ENCODE measurements at regions not wholly inside any gene's neighbourhood (a gene's known extent, or its start where the extent isn't known, plus 50 kb on each side); places are given as distances from the start of the nearest gene placed in this dataset.

DNA sequence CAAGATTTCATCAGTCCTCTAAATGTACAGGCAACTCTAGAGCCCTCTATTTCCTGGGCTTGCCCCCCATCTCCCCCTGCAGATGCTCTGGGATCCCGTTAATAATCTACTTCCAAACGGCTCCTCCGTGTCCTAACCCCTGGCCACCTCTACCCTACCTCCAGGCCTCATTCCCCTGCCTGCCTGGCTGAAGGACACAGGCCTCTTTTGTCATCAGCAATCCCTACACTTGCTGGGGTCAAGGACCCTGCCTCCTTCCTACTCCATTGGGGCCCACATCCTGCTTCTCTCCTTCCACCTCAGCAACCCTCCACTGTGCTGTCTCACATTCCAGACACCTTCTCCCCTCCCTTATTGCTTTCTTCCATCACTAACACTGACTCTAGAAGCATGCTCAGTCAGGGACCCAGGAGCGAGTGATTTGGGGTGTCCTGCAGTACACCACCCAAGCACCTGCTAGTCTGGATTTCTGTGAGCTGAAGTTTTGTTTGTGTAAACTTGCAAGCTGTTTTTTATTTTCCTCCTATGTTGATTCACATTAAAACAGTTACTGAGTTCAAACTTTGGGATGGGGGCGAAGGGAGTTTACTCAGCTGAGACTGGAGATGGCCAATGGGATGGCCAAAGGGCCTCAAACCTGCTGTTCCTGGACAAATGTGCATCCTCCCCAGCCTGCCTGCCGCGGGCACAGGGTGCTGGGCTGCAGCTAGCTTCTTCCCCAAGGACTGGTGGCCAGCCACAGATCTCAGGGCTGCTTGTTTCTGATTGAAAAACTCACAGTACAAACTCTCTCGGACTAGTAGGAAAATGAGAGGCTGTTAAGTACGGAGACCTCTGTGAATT is 314.7 kb downstream of the FOXO1 start (continued):
- TF ChIP-seq, protein P1, sequence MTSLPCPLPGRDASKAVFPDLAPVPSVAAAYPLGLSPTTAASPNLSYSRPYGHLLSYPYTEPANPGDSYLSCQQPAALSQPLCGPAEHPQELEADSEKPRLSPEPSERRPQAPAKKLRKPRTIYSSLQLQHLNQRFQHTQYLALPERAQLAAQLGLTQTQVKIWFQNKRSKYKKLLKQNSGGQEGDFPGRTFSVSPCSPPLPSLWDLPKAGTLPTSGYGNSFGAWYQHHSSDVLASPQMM (CRISPR knock-in tag; IDR thresholded peaks at IDR 0.05), result no peak
- no peak for TF ChIP-seq PCBP1 (IDR thresholded peaks at IDR 0.05; ENCODE audit: low read depth, low read length, poor library complexity, severe bottlenecking)
- TF ChIP-seq WHSC1 (IDR thresholded peaks at IDR 0.05; ENCODE audit: low read length), result no peak

DNA sequence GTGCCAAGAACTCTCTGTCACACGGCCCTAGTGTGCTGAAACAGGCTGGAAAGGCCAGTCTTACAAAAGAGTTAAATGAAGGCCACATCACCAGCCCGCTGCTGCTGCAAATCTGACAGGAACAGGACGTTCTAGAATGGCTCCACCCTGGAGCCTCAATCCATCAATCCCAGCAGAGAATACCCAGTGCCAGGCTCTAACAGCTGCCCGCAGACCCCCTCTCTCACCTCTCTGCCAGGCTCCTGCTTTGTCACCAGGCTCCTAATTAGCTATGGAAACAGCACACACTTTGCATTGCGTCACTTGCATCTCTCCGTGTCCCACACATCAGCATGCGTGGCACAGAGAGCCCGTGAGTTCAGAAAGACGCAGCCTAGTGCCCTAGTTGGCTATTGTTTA is 314.1 kb downstream of the FOXO1 start:
- ATAC-seq (no peak), FAIRE-seq (no peak), DNase-seq (ENCODE audit: extremely low read depth in 1 of 4, low spot score in 3 of 4) (no peak)
- Histone ChIP-seq H3K4me3 (no peak overlapping the region), H3K4me1 (replicated peaks in 1 of 2; ENCODE audit: control insufficient read depth in 2 of 2, insufficient read depth in 2 of 2, low read length in 2 of 2) (no peaks in the 10 kb centered on the region), H4K20me1 (replicated peaks; ENCODE audit: control insufficient read depth, insufficient read depth, low read length) (no peaks in the 10 kb centered on the region), H3K4me2 (ENCODE audit: insufficient read depth, low read length) (no peak overlapping the region), H3K27ac (ENCODE audit: extremely low read depth, low read depth, low read length) (no peak overlapping the region), H3K36me3 (ENCODE audit: control insufficient read depth, insufficient read depth, low read length) (no peaks in the 10 kb centered on the region), H3K27me3 (ENCODE audit: control insufficient read depth in 2 of 2, insufficient read depth in 2 of 2, low read length in 2 of 2) (no peaks in the 10 kb centered on the region; a peak in 1 of 5 replicates), H3K9me1 (ENCODE audit: control insufficient read depth, insufficient read depth, low read length) (no peaks in the 10 kb centered on the region), H3K9ac (ENCODE audit: insufficient read depth in 1 of 2, low read depth in 2 of 2, low read length in 2 of 2) (no peak overlapping the region), H3K79me2 (ENCODE audit: control insufficient read depth, insufficient read depth, low read length) (no peaks in the 10 kb centered on the region), H3K9me3 (replicated peaks; ENCODE audit: control insufficient read depth, insufficient read depth, low read depth, low read length) (no peaks in the 10 kb centered on the region), H2AFZ (ENCODE audit: low read depth, low read length) (no peak overlapping the region)
- in situ Hi-C loops (cut with MboI) (no loop called here), intact Hi-C loops (cut with micrococcal nuclease) (no loop called here)
- TF ChIP-seq, protein P2, sequence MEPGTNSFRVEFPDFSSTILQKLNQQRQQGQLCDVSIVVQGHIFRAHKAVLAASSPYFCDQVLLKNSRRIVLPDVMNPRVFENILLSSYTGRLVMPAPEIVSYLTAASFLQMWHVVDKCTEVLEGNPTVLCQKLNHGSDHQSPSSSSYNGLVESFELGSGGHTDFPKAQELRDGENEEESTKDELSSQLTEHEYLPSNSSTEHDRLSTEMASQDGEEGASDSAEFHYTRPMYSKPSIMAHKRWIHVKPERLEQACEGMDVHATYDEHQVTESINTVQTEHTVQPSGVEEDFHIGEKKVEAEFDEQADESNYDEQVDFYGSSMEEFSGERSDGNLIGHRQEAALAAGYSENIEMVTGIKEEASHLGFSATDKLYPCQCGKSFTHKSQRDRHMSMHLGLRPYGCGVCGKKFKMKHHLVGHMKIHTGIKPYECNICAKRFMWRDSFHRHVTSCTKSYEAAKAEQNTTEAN (CRISPR knock-in tag; IDR thresholded peaks at IDR 0.05), result no peak
- TF ChIP-seq PTBP1 (IDR thresholded peaks at IDR 0.05; ENCODE audit: low read depth, low read length) (no peak), NR2F6 (CRISPR knock-in tag; IDR thresholded peaks at IDR 0.05) (no peak), MBD2 (IDR thresholded peaks at IDR 0.05; ENCODE audit: borderline replicate concordance, low read depth) (no peak), IRF2 (CRISPR knock-in tag; IDR thresholded peaks at IDR 0.05) (no peak), TBP (optimal IDR thresholded peaks at IDR 0.05; ENCODE audit: low read depth, low read length) (no peak), CBX8 (IDR thresholded peaks at IDR 0.05; ENCODE audit: borderline replicate concordance, extremely low read depth, low read depth, low read length, poor library complexity, severe bottlenecking) (no peak), C11orf30 (IDR thresholded peaks at IDR 0.05; ENCODE audit: low read depth) (no peak), HDAC3 (IDR thresholded peaks at IDR 0.05; ENCODE audit: borderline replicate concordance, partially characterized antibody) (no peak), SMARCA5 (IDR thresholded peaks at IDR 0.05) (no peak)
- TF ChIP-seq, protein P3, sequence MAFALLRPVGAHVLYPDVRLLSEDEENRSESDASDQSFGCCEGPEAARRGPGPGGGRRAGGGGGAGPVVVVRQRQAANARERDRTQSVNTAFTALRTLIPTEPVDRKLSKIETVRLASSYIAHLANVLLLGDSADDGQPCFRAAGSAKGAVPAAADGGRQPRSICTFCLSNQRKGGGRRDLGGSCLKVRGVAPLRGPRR (CRISPR knock-in tag; IDR thresholded peaks at IDR 0.05), result no peak
- TF ChIP-seq, protein P4, sequence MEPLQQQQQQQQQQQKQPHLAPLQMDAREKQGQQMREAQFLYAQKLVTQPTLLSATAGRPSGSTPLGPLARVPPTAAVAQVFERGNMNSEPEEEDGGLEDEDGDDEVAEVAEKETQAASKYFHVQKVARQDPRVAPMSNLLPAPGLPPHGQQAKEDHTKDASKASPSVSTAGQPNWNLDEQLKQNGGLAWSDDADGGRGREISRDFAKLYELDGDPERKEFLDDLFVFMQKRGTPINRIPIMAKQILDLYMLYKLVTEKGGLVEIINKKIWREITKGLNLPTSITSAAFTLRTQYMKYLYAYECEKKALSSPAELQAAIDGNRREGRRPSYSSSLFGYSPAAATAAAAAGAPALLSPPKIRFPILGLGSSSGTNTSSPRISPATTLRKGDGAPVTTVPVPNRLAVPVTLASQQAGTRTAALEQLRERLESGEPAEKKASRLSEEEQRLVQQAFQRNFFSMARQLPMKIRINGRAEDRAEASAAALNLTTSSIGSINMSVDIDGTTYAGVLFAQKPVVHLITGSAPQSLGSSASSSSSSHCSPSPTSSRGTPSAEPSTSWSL (CRISPR knock-in tag; IDR thresholded peaks at IDR 0.05; ENCODE audit: borderline replicate concordance), result no peak
- TF ChIP-seq, protein P5, sequence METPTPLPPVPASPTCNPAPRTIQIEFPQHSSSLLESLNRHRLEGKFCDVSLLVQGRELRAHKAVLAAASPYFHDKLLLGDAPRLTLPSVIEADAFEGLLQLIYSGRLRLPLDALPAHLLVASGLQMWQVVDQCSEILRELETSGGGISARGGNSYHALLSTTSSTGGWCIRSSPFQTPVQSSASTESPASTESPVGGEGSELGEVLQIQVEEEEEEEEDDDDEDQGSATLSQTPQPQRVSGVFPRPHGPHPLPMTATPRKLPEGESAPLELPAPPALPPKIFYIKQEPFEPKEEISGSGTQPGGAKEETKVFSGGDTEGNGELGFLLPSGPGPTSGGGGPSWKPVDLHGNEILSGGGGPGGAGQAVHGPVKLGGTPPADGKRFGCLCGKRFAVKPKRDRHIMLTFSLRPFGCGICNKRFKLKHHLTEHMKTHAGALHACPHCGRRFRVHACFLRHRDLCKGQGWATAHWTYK (CRISPR knock-in tag; IDR thresholded peaks at IDR 0.05), result no peak
- no TSS peak for BruUV-seq (replicated peaks)
- 0% methylated on average over 9 of the region's 9 CpGs for WGBS (ENCODE audit: insufficient coverage, low coverage, missing lambda C conversion rate)
- ChIA-PET CTCF (ENCODE audit: low intra/inter-chr PET ratio) (no interaction called here), POLR2A (no interaction called here)
